Activated naive CD8-positive, alpha-beta T cell (primary cell): ENCODE measurements at regions not wholly inside any gene's neighbourhood (a gene's known extent, or its start where the extent isn't known, plus 50 kb on each side); places are given as distances from the start of the nearest gene placed in this dataset.

Experiments used
- H3K27ac Mint-ChIP-seq: one replicate; pipeline ENCODE4 v1.8.0; 2021; ENCODE audit warnings: mixed read lengths
- H3K27me3 Mint-ChIP-seq: one replicate; pipeline ENCODE4 v1.8.0; 2021; ENCODE audit warnings: mixed read lengths
- H3K36me3 Mint-ChIP-seq: one replicate; pipeline ENCODE4 v1.8.0; 2021; ENCODE audit warnings: mixed read lengths
- H3K4me1 Mint-ChIP-seq: one replicate; pipeline ENCODE4 v1.8.0; 2021; ENCODE audit warnings: low read depth, mixed read lengths
- H3K4me3 Mint-ChIP-seq: one replicate; pipeline ENCODE4 v1.8.0; 2021; ENCODE audit warnings: mild to moderate bottlenecking, mixed read lengths
- H3K9me3 Mint-ChIP-seq: one replicate; pipeline ENCODE4 v1.8.0; 2021; ENCODE audit warnings: low read depth, mixed read lengths

DNA sequence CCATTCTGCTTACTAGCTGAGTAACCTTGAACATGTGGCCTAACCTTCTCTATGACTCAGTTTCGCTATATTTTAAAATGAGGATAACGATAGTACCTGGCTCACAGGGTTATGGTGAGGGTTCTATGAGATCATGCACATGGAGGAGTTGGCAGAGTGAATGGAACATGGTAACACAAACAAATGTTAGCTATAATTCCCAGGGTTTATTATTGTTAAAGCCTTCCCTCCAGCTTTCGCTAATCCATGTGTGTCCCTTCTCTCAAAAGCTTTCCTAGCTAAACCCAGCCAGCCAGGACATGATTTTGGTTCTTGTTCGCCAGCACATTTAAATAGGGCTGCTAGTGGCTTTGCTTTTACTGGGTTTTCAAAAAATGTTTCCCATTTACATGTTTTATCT, 361.0 kb upstream of the NFE2L3 start:
- Mint-ChIP-seq H3K36me3 (peaks cover 2% of the 10 kb centered on the region), H3K9me3 (no peaks in the 10 kb centered on the region), H3K27ac (no peak overlapping the region), H3K27me3 (peaks cover 16% of the 10 kb centered on the region), H3K4me1 (no peaks in the 10 kb centered on the region), H3K4me3 (no peak overlapping the region)

DNA sequence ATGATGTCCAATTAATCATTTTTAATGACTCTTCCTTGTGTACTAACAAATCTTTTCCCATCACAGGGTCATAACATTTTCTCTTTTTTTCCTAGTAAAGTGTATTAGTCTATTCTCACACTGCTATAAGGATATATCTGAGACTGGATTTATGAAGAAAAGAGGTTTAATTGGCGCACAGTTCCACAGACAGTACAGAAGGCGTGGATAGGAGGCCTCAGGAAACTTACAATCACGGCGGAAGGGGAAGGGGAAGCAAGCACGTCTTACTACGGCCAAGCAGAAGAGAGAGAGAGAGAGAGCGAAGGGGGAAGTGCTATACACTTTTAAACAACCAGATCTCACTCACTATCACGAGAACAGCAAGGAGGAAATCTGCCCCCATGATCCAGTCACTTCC, 359.4 kb upstream of the NFE2L3 start:
- peaks cover 2% of the 10 kb centered on the region for H3K36me3 Mint-ChIP-seq
- H3K27me3 Mint-ChIP-seq = peaks cover 16% of the 10 kb centered on the region
- no peaks in the 10 kb centered on the region for H3K4me1 Mint-ChIP-seq
- H3K9me3 Mint-ChIP-seq = no peaks in the 10 kb centered on the region
- no peak overlapping the region for H3K27ac Mint-ChIP-seq
- no peak overlapping the region for H3K4me3 Mint-ChIP-seq

DNA sequence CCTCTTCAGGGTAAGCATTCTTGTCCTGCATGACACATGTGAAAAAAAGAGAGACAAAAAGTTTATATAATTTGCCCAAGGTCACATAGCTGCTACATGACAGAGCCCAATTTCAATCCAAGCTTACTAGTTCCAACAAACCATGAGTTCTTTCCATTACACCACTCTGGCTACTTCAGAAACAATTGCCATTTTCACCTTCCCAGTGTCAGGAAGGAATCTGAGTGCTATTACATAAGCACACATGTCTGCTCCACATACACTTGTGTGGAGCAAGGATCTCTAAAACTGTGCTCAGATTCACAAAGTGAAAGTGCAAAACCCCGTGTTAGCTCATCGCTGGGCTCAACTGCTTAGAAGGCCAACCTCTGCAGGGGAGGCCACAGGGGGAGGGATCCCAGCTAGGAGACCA, 356.2 kb upstream of the NFE2L3 start:
- H3K9me3 Mint-ChIP-seq = no peaks in the 10 kb centered on the region
- no peaks in the 10 kb centered on the region for H3K4me1 Mint-ChIP-seq
- H3K36me3 Mint-ChIP-seq = peaks cover 2% of the 10 kb centered on the region
- H3K27ac Mint-ChIP-seq = no peak overlapping the region
- H3K27me3 Mint-ChIP-seq = peaks cover 13% of the 10 kb centered on the region
- no peak overlapping the region for H3K4me3 Mint-ChIP-seq

DNA sequence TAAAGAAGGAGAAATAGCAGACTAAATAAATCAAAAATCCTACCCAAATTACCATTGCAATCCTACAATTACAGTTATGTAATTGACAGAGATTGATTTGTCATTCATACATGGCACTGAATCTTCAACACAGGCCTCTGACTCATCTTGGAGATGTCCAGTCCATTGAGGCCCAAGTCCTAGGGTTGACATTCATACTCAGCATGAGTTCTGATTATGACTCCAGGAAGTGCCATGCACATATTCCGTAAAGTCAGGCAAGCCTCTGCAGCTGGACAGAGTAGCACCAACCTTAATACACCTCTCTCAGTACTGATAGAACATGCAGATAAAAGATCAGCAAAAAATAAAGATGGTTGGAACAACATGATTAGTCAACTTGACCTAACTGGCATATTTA, 353.7 kb upstream of the NFE2L3 start:
- Mint-ChIP-seq H3K4me1 (no peaks in the 10 kb centered on the region), H3K27ac (no peak overlapping the region), H3K27me3 (peaks cover 8% of the 10 kb centered on the region), H3K4me3 (no peak overlapping the region), H3K36me3 (peaks cover 2% of the 10 kb centered on the region), H3K9me3 (no peaks in the 10 kb centered on the region)

DNA sequence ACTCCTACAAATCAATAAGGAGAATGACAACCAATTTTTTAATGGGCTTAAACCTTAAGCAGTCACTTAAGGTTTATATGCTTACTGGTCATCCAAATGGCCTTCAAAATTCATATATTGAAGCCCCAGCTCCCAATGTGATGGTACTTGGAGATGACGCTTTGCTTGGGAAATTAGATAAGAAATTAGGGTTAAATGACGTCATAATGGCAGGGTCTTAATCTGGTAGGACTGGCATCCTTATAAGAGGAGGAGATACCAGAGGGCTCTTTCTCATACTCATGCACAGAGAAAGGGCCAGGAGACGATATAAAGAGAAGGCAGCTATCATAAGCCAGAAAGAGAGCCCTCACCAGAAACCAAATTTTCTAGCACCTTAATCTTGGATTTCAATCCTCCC, 350.8 kb upstream of the NFE2L3 start:
- Mint-ChIP-seq H3K27ac (no peak overlapping the region), H3K4me1 (no peaks in the 10 kb centered on the region), H3K36me3 (no peaks in the 10 kb centered on the region), H3K4me3 (no peak overlapping the region), H3K27me3 (peaks cover 1% of the 10 kb centered on the region), H3K9me3 (no peaks in the 10 kb centered on the region)

DNA sequence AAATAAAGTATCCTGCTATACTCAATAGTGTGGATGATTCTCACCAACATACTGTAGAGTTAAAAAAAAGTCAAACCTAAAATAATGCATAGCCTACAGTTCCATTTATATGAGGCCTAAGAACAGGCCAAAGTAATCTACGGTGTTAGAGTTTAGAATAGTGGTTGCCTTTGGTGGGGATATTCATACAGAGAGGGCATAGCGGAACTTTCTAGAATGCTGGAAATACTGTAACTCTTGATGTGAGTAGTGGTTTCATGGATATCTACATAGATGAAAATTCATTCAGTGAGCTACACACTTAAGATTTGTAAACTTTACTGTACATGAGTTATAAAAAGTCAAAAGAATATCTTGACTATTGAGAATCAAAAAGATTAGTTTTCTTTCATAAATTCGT, 349.9 kb upstream of the NFE2L3 start:
- H3K36me3 Mint-ChIP-seq = no peaks in the 10 kb centered on the region
- H3K4me3 Mint-ChIP-seq = no peak overlapping the region
- no peaks in the 10 kb centered on the region for H3K9me3 Mint-ChIP-seq
- H3K4me1 Mint-ChIP-seq = no peaks in the 10 kb centered on the region
- H3K27ac Mint-ChIP-seq = no peak overlapping the region
- peaks cover 1% of the 10 kb centered on the region for H3K27me3 Mint-ChIP-seq

DNA sequence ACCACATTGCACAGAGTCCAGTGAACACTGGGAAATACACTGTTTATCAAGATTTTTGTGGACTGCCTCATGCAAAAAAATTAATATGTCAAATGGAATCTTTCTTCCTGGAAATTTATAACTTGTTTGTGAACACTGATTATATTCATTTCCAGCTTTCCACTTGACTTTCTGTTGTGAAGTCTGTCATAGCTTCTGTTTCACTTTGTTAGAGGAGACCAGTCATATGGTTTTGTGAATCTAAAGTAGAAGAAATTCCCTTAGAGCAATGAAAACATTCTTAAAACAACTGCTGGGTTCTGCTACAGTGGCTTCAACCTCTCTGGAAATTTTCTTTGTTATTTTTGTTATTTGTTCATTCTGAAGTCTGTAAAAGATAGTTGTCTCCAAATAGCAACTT, 349.5 kb upstream of the NFE2L3 start:
- no peak overlapping the region for H3K4me3 Mint-ChIP-seq
- H3K9me3 Mint-ChIP-seq = no peaks in the 10 kb centered on the region
- H3K27ac Mint-ChIP-seq = no peak overlapping the region
- H3K27me3 Mint-ChIP-seq = peaks cover 1% of the 10 kb centered on the region
- H3K36me3 Mint-ChIP-seq = no peaks in the 10 kb centered on the region
- no peaks in the 10 kb centered on the region for H3K4me1 Mint-ChIP-seq

DNA sequence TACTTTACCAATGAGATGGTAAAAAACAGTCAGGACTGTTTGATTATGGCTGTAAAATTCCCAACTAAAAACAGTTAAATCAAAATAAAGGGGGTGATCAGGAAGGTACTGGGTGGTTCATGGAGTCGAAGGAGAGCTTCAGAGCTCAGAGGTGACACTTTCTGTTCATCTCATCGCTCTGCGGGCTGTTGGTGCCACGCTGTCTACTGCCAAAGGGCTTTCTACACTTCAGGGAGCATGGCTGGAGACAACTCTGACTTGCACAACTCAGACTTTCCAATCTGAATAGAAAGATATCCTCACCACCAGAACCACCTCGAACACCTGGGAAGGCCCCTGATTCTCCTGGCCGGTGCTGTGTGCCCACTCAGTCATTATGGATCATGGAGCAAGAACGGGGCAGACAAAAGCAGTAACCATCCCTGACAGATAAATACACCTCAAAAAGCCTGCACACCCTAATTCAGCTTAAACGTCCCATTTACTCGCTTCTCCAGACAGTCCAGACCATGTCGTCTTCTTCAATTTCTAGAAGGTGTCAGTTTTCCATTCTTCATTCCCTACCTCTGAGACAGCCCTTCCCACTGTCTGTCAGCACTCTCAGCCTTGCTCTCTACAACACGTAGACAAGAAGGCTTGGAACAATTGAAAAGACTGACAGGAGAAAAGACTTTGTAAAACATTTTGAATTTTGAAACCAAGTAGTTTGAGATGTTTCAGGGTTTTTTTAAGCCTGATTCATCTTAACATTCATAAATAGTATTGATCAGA, 348.7 kb upstream of the NFE2L3 start:
- no peak overlapping the region for H3K4me3 Mint-ChIP-seq
- no peak overlapping the region for H3K27ac Mint-ChIP-seq
- H3K27me3 Mint-ChIP-seq = peaks cover 4% of the 10 kb centered on the region
- no peaks in the 10 kb centered on the region for H3K9me3 Mint-ChIP-seq
- H3K4me1 Mint-ChIP-seq = no peaks in the 10 kb centered on the region
- no peaks in the 10 kb centered on the region for H3K36me3 Mint-ChIP-seq

DNA sequence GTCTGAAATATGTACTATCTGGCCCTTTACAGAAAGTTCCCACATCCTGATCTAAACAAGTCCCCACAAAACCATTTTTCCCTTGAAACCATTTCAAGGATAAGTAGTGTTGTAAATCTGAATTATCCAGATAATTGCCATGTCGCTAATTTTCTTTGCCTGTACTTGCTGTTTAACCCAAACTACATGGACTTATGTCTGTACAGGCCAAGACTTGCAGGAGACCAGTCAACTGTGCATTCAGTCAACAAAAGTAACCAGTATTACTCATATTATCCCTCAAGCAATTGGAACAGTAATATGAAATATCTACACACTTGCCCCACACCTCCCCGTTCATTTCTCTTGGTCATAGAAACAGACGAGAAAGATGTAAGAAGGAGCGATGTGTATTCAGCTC, 347.8 kb upstream of the NFE2L3 start:
- Mint-ChIP-seq H3K36me3 (no peaks in the 10 kb centered on the region), H3K4me1 (no peaks in the 10 kb centered on the region), H3K27me3 (peaks cover 4% of the 10 kb centered on the region), H3K27ac (no peak overlapping the region), H3K9me3 (no peaks in the 10 kb centered on the region), H3K4me3 (no peak overlapping the region)

DNA sequence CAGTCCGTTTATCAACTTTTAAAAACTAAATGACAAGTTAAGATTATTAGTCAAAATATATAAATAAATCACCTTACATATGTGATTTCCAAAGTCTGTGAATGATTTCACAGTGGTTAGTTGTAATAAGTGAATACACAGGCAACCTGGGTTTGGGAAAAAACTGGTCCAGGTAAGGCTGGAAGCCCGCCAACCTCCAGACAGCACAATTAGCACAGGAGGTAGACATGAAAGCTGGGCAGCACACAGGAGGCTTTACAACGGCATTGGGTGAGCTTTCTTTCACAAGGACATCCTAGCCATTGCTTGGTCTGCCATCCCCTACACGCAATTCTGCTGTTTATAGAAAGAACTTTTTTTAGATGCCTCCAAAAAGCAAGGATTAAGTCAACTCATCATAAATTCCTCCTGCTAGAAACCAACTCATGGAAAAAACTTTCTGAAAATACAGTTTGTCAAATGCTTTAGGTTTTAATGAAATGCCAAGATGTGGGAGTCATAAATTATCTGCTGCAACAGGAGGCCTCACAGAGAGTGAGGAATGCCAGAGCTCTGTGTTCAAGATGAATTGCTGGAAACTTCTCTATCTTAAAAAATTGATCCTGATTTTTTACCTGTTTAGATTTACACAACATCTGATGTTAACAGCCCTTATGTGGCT, 346.8 kb upstream of the NFE2L3 start:
- Mint-ChIP-seq H3K9me3 (no peaks in the 10 kb centered on the region), H3K4me3 (no peak overlapping the region), H3K4me1 (no peaks in the 10 kb centered on the region), H3K27ac (no peak overlapping the region), H3K36me3 (no peaks in the 10 kb centered on the region), H3K27me3 (peaks cover 4% of the 10 kb centered on the region)

DNA sequence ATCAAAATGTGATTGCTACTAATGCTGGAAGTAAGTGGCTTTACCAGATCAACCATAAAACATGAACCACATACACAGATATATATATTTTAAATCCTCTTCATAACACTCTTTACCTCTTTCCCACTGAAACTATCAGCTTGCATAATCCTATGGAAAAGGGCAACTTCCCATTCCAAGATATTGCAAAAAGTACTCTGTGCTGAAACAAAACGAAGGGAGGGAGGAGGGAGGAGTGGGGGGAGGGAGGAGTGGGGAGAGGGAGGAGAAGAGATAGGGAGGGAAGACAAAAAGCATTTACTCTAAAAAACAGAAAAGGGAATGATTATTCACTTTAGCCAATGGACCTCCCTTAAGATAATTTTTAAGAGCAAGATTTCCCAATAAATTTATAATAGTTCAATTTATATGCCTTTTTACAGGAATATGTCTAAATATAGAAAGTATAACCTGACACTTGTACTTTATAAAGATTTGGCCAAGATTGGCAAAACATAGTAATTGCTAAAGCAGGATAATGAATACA, 344.8 kb upstream of the NFE2L3 start:
- peaks cover 8% of the 10 kb centered on the region for H3K27me3 Mint-ChIP-seq
- H3K4me3 Mint-ChIP-seq = no peak overlapping the region
- H3K36me3 Mint-ChIP-seq = no peaks in the 10 kb centered on the region
- no peak overlapping the region for H3K27ac Mint-ChIP-seq
- H3K9me3 Mint-ChIP-seq = no peaks in the 10 kb centered on the region
- no peaks in the 10 kb centered on the region for H3K4me1 Mint-ChIP-seq

DNA sequence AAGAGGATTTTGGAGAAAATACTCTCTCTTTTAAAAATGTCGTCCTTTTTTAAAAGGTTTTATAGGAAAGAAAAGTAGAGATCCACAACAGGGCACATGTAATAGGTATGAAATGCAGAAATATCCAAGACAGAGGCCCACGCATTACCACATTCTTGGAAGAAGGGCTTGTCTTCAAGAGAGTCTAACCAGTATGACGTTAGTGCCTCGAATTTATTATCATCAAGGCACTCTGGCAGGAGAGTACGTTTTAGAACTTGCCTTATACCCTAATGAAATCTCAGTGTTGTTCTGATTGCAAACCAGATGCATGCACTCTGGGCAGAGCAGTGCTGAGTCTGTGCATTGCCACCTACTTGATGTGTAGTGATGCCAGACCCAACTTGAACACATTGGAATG, 342.6 kb upstream of the NFE2L3 start:
- no peak overlapping the region for H3K27ac Mint-ChIP-seq
- H3K9me3 Mint-ChIP-seq = no peaks in the 10 kb centered on the region
- H3K4me1 Mint-ChIP-seq = no peaks in the 10 kb centered on the region
- no peaks in the 10 kb centered on the region for H3K36me3 Mint-ChIP-seq
- no peak overlapping the region for H3K4me3 Mint-ChIP-seq
- peaks cover 12% of the 10 kb centered on the region for H3K27me3 Mint-ChIP-seq

DNA sequence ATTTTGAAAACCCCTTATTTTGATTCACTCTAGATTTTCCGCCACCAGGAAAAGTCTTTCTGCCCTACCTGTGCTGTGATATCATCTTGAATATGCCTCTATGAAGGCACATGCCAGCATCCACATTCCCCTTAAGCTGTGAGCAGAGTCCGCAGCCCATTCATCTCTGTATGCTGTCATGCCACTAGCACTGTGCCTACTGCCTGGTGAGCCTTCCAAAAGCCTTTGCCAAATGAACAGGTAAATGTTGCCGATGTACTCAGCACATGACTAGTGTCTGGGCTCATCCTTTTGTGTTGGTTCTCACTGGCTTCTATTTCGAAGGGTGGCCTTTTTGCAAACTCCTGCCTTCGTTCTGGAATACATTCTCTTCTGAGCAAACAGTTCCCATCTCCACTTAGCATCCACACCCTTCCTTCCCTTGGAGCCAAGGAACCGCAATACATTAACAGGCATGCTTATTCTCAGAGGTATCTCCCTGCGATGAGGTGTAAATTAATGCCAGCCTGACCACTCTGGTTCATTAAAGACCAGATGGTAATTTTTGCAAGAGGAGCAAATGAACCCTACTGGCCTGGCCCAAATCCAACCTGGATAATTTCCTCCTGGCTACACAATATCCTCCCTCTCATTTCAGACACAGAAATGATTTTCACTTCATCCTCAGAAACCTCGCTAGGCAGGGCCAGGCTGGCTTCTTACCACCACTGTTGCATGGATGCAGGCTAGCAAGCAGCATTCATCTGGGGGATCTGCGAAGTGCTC, 339.7 kb upstream of the NFE2L3 start:
- Mint-ChIP-seq H3K27me3 (peaks cover 14% of the 10 kb centered on the region), H3K36me3 (no peaks in the 10 kb centered on the region), H3K27ac (no peak overlapping the region), H3K9me3 (peaks cover 3% of the 10 kb centered on the region), H3K4me1 (no peaks in the 10 kb centered on the region), H3K4me3 (no peak overlapping the region)

DNA sequence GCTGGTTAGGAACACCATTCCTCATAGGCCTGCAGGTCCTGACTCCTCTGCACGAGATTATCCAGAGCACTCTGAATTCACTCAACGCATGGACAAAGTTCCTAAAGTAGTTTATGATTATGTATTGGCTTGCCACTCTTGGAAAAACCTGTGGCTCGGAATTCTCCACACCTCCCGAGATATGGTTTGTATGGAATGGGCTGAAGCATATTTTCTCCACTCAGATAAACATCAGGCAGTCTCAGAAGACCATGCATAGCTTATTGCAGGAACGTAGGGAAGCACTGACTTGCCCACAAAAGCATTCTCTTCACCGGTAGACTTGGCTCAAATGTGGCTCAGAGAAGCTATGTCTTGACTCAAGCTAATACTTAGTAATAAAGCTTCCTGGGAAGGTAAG, 338.6 kb upstream of the NFE2L3 start:
- Mint-ChIP-seq H3K4me3 (no peak overlapping the region), H3K27ac (no peak overlapping the region), H3K27me3 (peaks cover 13% of the 10 kb centered on the region)

DNA sequence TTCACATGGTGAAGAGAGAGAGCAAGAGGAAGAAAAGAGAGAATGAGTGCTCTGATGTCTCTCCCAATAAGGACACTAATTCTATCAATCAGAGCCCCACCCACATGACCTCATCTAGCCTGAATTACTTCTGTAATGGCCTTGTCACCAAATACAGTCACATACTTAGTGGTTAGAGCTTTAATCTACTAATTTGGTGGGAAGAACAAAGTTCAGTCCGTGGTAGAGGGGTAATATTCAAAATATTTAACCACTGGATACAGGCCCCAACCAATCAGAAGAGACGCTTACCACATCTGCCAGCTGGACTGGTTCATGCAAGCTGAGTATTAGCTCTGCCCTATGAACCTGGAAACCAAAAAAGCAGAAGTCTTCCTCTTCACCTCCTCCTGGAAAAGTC, 336.3 kb upstream of the NFE2L3 start:
- Mint-ChIP-seq H3K36me3 (no peaks in the 10 kb centered on the region), H3K27me3 (peaks cover 15% of the 10 kb centered on the region), H3K4me3 (no peak overlapping the region), H3K9me3 (peaks cover 5% of the 10 kb centered on the region), H3K4me1 (no peaks in the 10 kb centered on the region), H3K27ac (no peak overlapping the region)

More for the DNA sequence above, 338.6 kb upstream of the NFE2L3 start:
- Mint-ChIP-seq H3K9me3 (peaks cover 5% of the 10 kb centered on the region), H3K36me3 (no peaks in the 10 kb centered on the region), H3K4me1 (no peaks in the 10 kb centered on the region)
